ENCODE measurements at regions not wholly inside any gene's neighbourhood (a gene's known extent, or its start where the extent isn't known, plus 50 kb on each side); places are given as distances from the start of the nearest gene placed in this dataset.

GRCh38 chr9:115777610-115778009 is 376.0 kb upstream of the PAPPA start:
- intact Hi-C loops (cut with micrococcal nuclease): no loop called here
- Mint-ChIP-seq H3K27me3 (ENCODE audit: low read depth in 2 of 2) (no peaks in the 10 kb centered on the region), H3K27ac (no peak overlapping the region), H3K9me3 (peaks cover 11 to 14% of the 10 kb centered on the region in 2 donors), H3K36me3 (no peaks in the 10 kb centered on the region), H3K4me1 (no peaks in the 10 kb centered on the region), H3K4me3 (no peak overlapping the region)
- no peak for TF ChIP-seq CTCF (IDR thresholded peaks at IDR 0.05)
- Histone ChIP-seq H3K27ac (ENCODE audit: low read length) (no peak overlapping the region), H3K36me3 (ENCODE audit: control insufficient read depth, insufficient read depth, low read length) (no peaks in the 10 kb centered on the region), H3K27me3 (ENCODE audit: control insufficient read depth, insufficient read depth, low read length) (no peaks in the 10 kb centered on the region), H3K4me3 (ENCODE audit: low read length) (no peak overlapping the region), H3K4me1 (ENCODE audit: control insufficient read depth, insufficient read depth, low read length) (no peaks in the 10 kb centered on the region), H3K9me3 (ENCODE audit: control insufficient read depth, insufficient read depth, low read length) (no peaks in the 10 kb centered on the region)
- 77% methylated on average over 2 of the region's 2 CpGs for WGBS (ENCODE audit: insufficient coverage)
- DNase-seq (no peak), ATAC-seq (no peak)

DNA sequence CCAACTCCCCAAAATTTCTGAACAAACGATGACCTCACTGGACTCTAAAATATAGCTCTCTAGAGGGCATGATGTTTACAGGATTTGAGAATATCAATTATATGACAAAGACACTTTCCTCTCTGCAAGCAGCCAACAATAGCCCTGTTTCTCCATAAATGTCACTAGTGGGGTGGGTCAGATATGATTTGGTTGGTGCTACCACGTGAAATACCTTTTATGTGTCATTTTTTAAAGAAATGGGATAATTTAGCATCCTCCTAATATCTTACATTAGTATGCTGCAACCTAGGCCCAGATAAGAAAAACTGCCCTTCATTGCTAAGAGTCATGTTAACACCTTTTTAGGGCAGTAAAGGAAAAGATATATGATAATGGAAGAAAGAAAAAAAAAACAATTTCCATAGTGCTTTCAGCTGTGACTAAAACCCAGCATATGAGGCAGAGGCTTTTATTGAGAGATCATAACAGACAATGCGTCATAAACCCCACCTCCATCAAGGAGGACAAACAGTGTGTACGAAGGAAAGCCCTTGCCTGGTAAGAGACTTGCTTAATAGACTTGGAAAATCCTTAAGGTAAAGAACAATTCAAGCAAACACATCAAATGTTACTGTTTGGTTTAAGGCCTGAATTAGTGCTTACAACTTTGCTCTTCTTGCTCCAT is 372.4 kb upstream of the PAPPA start:
- no peaks in the 10 kb centered on the region for H3K4me1 Mint-ChIP-seq
- H3K9me3 Mint-ChIP-seq: peaks cover 10 to 16% of the 10 kb centered on the region in 2 donors
- 80% methylated on average over 1 of the region's 4 CpGs for WGBS (ENCODE audit: insufficient coverage)

DNA sequence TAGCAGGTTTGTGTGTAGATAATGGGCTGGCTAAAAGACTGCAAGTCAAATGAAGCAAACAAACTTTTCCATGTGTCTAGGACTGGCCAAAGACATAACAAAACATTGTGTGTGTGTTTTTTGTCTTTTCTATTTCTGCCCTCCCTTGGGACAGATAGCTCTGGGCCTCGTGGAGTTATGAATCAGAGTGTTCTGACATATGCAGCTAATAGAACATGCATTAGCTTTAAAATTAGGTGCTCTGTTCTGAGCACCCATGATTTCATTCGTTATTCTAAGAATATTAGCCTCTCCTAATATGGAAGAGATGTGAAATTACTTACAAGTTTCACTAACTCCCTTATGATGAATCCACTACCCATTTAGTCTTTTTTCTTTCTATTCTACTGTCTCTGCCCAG is 367.3 kb upstream of the PAPPA start:
- Histone ChIP-seq H3K9me3 (ENCODE audit: control insufficient read depth, insufficient read depth, low read length) (peaks cover 5% of the 10 kb centered on the region), H3K4me3 (ENCODE audit: low read length) (no peak overlapping the region), H3K4me1 (ENCODE audit: control insufficient read depth, insufficient read depth, low read length) (no peaks in the 10 kb centered on the region), H3K36me3 (ENCODE audit: control insufficient read depth, insufficient read depth, low read length) (no peaks in the 10 kb centered on the region), H3K27me3 (ENCODE audit: control insufficient read depth, insufficient read depth, low read length) (no peaks in the 10 kb centered on the region), H3K27ac (ENCODE audit: low read length) (no peak overlapping the region)
- H3K4me1 Mint-ChIP-seq: no peaks in the 10 kb centered on the region
- no peak overlapping the region for H3K4me3 Mint-ChIP-seq
- ATAC-seq (no peak), DNase-seq (no peak)
- intact Hi-C loops (cut with micrococcal nuclease): no loop called here
- no peak for TF ChIP-seq CTCF (IDR thresholded peaks at IDR 0.05)
- no peak overlapping the region for H3K27ac Mint-ChIP-seq
- 27% methylated on average over 1 of the region's 2 CpGs for WGBS (ENCODE audit: insufficient coverage)
- no peaks in the 10 kb centered on the region for H3K36me3 Mint-ChIP-seq
- H3K27me3 Mint-ChIP-seq (ENCODE audit: low read depth in 2 of 2): no peaks in the 10 kb centered on the region
- peaks cover 8 to 14% of the 10 kb centered on the region in 2 donors for H3K9me3 Mint-ChIP-seq

More for the DNA sequence above, 372.4 kb upstream of the PAPPA start:
- Mint-ChIP-seq H3K27me3 (ENCODE audit: low read depth in 2 of 2) (no peaks in the 10 kb centered on the region), H3K36me3 (no peaks in the 10 kb centered on the region), H3K27ac (no peak overlapping the region), H3K4me3 (no peak overlapping the region)
- Histone ChIP-seq H3K4me1 (ENCODE audit: control insufficient read depth, insufficient read depth, low read length) (no peaks in the 10 kb centered on the region), H3K36me3 (ENCODE audit: control insufficient read depth, insufficient read depth, low read length) (no peaks in the 10 kb centered on the region), H3K4me3 (ENCODE audit: low read length) (no peak overlapping the region), H3K27ac (ENCODE audit: low read length) (no peak overlapping the region), H3K9me3 (ENCODE audit: control insufficient read depth, insufficient read depth, low read length) (peaks cover 5% of the 10 kb centered on the region), H3K27me3 (ENCODE audit: control insufficient read depth, insufficient read depth, low read length) (no peaks in the 10 kb centered on the region)
- no peak for TF ChIP-seq CTCF (IDR thresholded peaks at IDR 0.05)
- no peak for DNase-seq
- intact Hi-C loops (cut with micrococcal nuclease): no loop called here
- no peak for ATAC-seq

DNA sequence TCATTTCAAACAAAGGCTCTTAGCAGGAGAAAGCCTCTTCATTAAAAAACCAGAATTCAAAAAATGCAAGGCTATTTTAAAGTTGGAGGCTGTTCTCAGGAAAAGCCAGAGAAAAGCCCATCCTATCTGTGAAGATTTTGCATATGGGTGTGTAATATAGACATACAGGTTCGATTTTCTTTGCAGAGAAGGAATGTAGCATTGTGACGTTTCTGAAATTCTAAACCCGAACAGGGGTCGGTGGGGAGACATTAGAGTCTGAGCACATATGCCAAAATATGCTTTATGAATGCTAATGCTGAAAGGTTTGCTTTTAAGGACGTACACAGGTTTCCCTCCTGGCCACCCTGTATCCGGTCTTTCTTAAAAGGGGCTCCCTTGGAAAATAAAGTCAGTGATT is 363.1 kb upstream of the PAPPA start:
- H3K9me3 Mint-ChIP-seq: peaks cover 12 to 17% of the 10 kb centered on the region in 2 donors
- no peaks in the 10 kb centered on the region for H3K27me3 ChIP-seq (ENCODE audit: control insufficient read depth, insufficient read depth, low read length)
- no peak overlapping the region for H3K4me3 Mint-ChIP-seq
- H3K4me3 ChIP-seq (ENCODE audit: low read length): no peak overlapping the region
- no peak for ATAC-seq
- H3K27me3 Mint-ChIP-seq (ENCODE audit: low read depth in 2 of 2): no peaks in the 10 kb centered on the region
- no peaks in the 10 kb centered on the region for H3K36me3 Mint-ChIP-seq
- H3K9me3 ChIP-seq (ENCODE audit: control insufficient read depth, insufficient read depth, low read length): no peaks in the 10 kb centered on the region
- H3K27ac Mint-ChIP-seq: no peak overlapping the region
- intact Hi-C loops (cut with micrococcal nuclease): no loop called here
- H3K4me1 Mint-ChIP-seq: no peaks in the 10 kb centered on the region
- no peak overlapping the region for H3K27ac ChIP-seq (ENCODE audit: low read length)
- 86% methylated on average over 6 of the region's 6 CpGs for WGBS (ENCODE audit: insufficient coverage)
- H3K4me1 ChIP-seq (ENCODE audit: control insufficient read depth, insufficient read depth, low read length): no peaks in the 10 kb centered on the region
- TF ChIP-seq CTCF (IDR thresholded peaks at IDR 0.05): no peak
- no peaks in the 10 kb centered on the region for H3K36me3 ChIP-seq (ENCODE audit: control insufficient read depth, insufficient read depth, low read length)
- no peak for DNase-seq

All from natural killer cell (primary cell).